ENCODE measurements at regions not wholly inside any gene's neighbourhood (a gene's known extent, or its start where the extent isn't known, plus 50 kb on each side); places are given as distances from the start of the nearest gene placed in this dataset.

DNA sequence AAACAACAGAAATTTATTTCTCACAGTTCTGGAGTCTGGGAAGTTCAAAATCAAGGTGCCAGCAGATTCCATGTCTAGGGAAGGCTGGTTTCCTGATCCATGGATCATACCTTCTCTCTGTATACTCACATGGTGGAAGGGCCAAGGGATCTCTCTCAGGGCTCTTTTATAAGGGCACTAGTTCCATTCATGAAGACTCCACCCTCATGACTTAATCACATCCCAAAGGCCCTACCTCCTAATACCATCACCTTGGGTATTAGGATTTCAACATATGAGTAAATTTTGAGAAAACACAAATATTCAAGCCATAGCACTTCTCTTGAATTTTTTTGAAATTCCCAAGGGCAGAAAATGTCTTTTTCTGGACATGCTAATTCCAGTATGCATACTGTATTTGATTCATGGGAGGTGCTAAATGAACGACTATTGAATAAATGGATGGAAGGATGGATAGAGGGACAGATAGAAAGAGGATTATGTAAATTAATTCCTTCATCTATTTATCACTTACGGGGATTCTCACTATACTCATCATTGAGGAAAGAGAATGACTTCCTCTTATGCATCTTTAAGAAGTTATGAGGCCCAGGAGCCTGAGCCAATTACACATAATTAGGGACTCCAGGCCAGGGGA lies 182.8 kb downstream of the NRIP1 start:
- H3K4me3 ChIP-seq, result no peak overlapping the region
- 93% methylated on average over 2 of the region's 2 CpGs for WGBS

DNA sequence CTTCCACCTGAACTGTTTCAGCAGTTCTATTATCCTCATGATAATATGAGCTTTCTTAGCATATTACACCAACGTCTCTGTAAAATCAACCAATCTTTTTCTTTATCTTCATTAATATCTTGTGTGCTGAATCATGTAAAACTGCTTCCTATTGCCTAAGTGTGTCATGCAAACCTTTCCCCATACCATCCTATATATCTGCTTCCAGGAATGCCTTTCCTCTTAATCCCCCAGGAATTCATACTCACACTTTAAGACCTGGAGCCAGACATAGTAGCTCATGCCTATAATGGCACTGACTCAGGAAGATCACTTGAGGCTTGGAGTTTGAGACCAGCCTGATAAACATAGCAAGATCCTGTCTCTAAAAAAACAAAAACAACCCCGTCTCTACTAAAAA lies 183.9 kb downstream of the NRIP1 start:
- H3K27ac ChIP-seq, result no peak overlapping the region
- H3K36me3 ChIP-seq, result no peaks in the 10 kb centered on the region
- H3K9me3 ChIP-seq, result no peaks in the 10 kb centered on the region
- H3K4me1 ChIP-seq (replicated peaks), result peaks cover 20% of the 10 kb centered on the region
- no peak for TF ChIP-seq POLR2AphosphoS5 (IDR thresholded peaks at IDR 0.05)
- TF ChIP-seq, protein P1, sequence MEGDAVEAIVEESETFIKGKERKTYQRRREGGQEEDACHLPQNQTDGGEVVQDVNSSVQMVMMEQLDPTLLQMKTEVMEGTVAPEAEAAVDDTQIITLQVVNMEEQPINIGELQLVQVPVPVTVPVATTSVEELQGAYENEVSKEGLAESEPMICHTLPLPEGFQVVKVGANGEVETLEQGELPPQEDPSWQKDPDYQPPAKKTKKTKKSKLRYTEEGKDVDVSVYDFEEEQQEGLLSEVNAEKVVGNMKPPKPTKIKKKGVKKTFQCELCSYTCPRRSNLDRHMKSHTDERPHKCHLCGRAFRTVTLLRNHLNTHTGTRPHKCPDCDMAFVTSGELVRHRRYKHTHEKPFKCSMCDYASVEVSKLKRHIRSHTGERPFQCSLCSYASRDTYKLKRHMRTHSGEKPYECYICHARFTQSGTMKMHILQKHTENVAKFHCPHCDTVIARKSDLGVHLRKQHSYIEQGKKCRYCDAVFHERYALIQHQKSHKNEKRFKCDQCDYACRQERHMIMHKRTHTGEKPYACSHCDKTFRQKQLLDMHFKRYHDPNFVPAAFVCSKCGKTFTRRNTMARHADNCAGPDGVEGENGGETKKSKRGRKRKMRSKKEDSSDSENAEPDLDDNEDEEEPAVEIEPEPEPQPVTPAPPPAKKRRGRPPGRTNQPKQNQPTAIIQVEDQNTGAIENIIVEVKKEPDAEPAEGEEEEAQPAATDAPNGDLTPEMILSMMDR (IDR thresholded peaks at IDR 0.05), result no peak
- no peak for TF ChIP-seq POLR2A (IDR thresholded peaks at IDR 0.05)
- intact Hi-C loops (cut with DNase I), result no loop called here
- 82% methylated on average over 2 of the region's 2 CpGs for WGBS
- H3K27me3 ChIP-seq (replicated peaks; ENCODE audit: insufficient read depth), result no peaks in the 10 kb centered on the region
- no peak for DNase-seq (ENCODE audit: low spot score)
- no peak overlapping the region for H3K4me3 ChIP-seq

More for the DNA sequence above, 182.8 kb downstream of the NRIP1 start:
- TF ChIP-seq, protein P1 (IDR thresholded peaks at IDR 0.05), result no peak
- Histone ChIP-seq H3K27me3 (replicated peaks; ENCODE audit: insufficient read depth) (no peaks in the 10 kb centered on the region), H3K4me1 (replicated peaks) (peaks cover 9% of the 10 kb centered on the region), H3K27ac (no peak overlapping the region), H3K9me3 (no peaks in the 10 kb centered on the region), H3K36me3 (no peaks in the 10 kb centered on the region)
- intact Hi-C loops (cut with DNase I), result no loop called here
- no peak for DNase-seq (ENCODE audit: low spot score)

DNA sequence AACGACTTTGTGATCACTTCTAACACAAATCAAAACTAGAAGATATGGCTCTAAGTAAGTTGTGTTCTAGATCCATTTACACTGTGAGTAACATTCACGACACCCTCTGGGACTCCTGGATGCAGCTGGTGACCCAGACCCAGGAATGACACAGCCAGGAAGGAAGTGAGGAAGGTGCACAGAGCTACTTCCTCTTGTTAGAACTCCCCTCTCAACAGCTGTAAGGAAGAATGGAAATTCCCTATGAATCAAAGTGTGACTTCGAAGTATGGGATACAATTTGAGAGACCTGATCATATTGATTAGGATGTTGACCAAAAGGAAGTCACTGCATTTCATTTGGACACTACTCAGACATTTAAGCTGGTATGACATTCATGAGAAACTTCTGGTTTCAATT lies 185.3 kb downstream of the NRIP1 start:
- Histone ChIP-seq H3K9me3 (no peaks in the 10 kb centered on the region), H3K27ac (peak overlapping the region in 1 of 2 donors; percentile 20), H3K4me3 (no peak overlapping the region), H3K4me1 (replicated peaks) (peaks cover 22% of the 10 kb centered on the region), H3K36me3 (no peaks in the 10 kb centered on the region), H3K27me3 (replicated peaks; ENCODE audit: insufficient read depth) (no peaks in the 10 kb centered on the region)
- 55% methylated on average over 3 of the region's 3 CpGs for WGBS
- TF ChIP-seq POLR2AphosphoS5 (IDR thresholded peaks at IDR 0.05), result no peak
- TF ChIP-seq, protein P1 (IDR thresholded peaks at IDR 0.05), result no peak
- no peak for TF ChIP-seq POLR2A (IDR thresholded peaks at IDR 0.05)
- no peak for DNase-seq (ENCODE audit: low spot score)
- intact Hi-C loops (cut with DNase I), result no loop called here

DNA sequence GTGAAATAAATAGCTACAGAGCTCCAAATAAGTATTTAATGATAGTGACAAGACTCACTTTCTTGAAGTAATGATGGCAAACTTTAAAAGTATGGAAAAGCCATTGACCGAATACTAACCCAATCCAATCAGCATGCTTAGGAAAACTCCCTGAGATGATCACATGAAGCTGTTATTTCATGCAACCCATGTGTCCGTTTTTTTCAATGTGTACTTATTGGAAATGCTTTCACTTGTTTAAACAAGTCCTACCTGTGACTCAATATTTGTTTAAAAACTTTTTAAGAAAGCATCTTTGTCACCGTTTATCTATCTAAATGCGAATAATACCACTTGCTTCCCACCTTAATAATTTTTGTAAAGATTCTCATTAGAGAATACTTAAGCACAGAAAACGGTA lies 185.8 kb downstream of the NRIP1 start:
- no peaks in the 10 kb centered on the region for H3K9me3 ChIP-seq
- intact Hi-C loops (cut with DNase I), result no loop called here
- H3K4me3 ChIP-seq, result no peak overlapping the region
- 44% methylated on average over 5 of the region's 5 CpGs for WGBS
- peaks cover 23% of the 10 kb centered on the region for H3K4me1 ChIP-seq (replicated peaks)
- peak overlapping the region; percentile 35 to 46 for H3K27ac ChIP-seq
- peak; percentile 30 for DNase-seq (ENCODE audit: low spot score)
- peak; percentile 70 for TF ChIP-seq POLR2AphosphoS5 (IDR thresholded peaks at IDR 0.05)
- TF ChIP-seq, protein P1 (IDR thresholded peaks at IDR 0.05), result no peak
- no peaks in the 10 kb centered on the region for H3K27me3 ChIP-seq (replicated peaks; ENCODE audit: insufficient read depth)
- no peaks in the 10 kb centered on the region for H3K36me3 ChIP-seq

DNA sequence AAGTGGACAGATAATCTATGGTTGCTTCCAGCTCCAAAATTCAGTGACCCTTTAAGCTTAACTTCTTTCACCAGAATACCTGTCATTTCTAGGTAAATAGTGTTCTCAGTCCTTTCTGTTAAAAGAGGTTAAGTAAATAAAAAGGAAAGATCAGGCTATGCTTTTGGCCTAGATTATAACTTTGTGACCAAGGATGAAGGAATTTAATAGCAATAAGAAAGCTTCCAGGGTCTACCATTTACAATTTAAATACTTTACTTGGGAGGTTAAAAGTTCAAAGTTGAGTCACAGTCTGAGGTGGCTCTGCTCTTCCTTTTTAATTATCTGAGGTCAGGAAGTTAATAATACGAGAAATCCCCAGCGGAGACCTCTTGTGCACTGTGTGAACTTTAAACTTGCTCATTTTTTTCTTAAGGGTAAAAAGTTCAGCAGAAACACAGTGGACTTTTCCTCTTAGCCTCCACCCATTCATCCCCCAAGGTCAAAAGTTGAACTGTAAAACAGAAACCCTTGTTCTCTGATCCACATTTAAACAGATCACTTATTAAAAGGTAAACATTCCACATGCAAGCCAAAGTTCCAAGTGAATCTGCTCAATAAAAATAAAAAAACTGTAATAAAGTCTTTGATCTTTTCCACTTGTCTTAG lies 187.1 kb downstream of the NRIP1 start:
- DNase-seq (ENCODE audit: low spot score), result no peak
- WGBS, result 18% methylated on average over 2 of the region's 2 CpGs
- intact Hi-C loops (cut with DNase I), result no loop called here
- Histone ChIP-seq H3K4me3 (no peak overlapping the region), H3K27ac (peak overlapping the region; percentile 35 to 46), H3K27me3 (replicated peaks; ENCODE audit: insufficient read depth) (no peaks in the 10 kb centered on the region), H3K36me3 (no peaks in the 10 kb centered on the region), H3K4me1 (replicated peaks) (peaks cover 23% of the 10 kb centered on the region), H3K9me3 (no peaks in the 10 kb centered on the region)
- no peak for TF ChIP-seq POLR2A (IDR thresholded peaks at IDR 0.05)
- TF ChIP-seq, protein P1 (IDR thresholded peaks at IDR 0.05), result no peak
- no peak for TF ChIP-seq POLR2AphosphoS5 (IDR thresholded peaks at IDR 0.05)

All from prostate gland (tissue), 2 donors.